WTC11 (cell line): ENCODE measurements at regions not wholly inside any gene's neighbourhood (a gene's known extent, or its start where the extent isn't known, plus 50 kb on each side); places are given as distances from the start of the nearest gene placed in this dataset.

Experiments used
- ATAC-seq: fragments of 200-7000 bp; cut with Tn5 transposase; 2 replicates; pipeline ENCODE4 v1.10.0; 2021; ENCODE audit warnings: mild to moderate bottlenecking, moderate library complexity
- CTCF ChIA-PET: fragments of 300-600 bp; sonication (Branson Sonifier 250); formaldehyde crosslinking; loops from one replicate; lab custom pipeline; 2021; ENCODE audit warnings: antibody characterized with exemption; lab: Charles Lee
- POLR2A ChIA-PET: fragments of 350-600 bp; sonication (Branson Sonifier 250); formaldehyde crosslinking; loops from one replicate; lab custom pipeline; 2021; ENCODE audit warnings: antibody characterized with exemption; lab: Charles Lee
- DNase-seq: peaks from one replicate; pipeline ENCODE4 v3.0.0; 2021; ENCODE audit warnings: low spot score
- H3K27ac Mint-ChIP-seq: 2 replicates; pipeline ENCODE4 v1.8.0; 2021; ENCODE audit warnings: mixed read lengths
- H3K27me3 Mint-ChIP-seq: 2 replicates; pipeline ENCODE4 v1.8.0; 2021; ENCODE audit warnings: low read depth, mild to moderate bottlenecking, moderate library complexity, mixed read lengths
- H3K36me3 Mint-ChIP-seq: 2 replicates; pipeline ENCODE4 v1.8.0; 2021; ENCODE audit warnings: mixed read lengths
- H3K4me1 Mint-ChIP-seq: 2 replicates; pipeline ENCODE4 v1.8.0; 2022; ENCODE audit warnings: mixed read lengths
- H3K4me3 Mint-ChIP-seq: 2 replicates; pipeline ENCODE4 v1.8.0; 2021; ENCODE audit warnings: mild to moderate bottlenecking, moderate library complexity, mixed read lengths
- H3K9me3 Mint-ChIP-seq: 2 replicates; pipeline ENCODE4 v1.8.0; 2021; ENCODE audit warnings: mixed read lengths
- AFF4 ChIP-seq: sonication (generic); formaldehyde crosslinking; IDR thresholded peaks from 2 replicates; pipeline ENCODE4 v1.8.1; 2023; ENCODE audit warnings: mild to moderate bottlenecking, missing genetic modification reagents, borderline replicate concordance
- CBFB ChIP-seq: sonication (generic); formaldehyde crosslinking; IDR thresholded peaks from 2 replicates; pipeline ENCODE4 v1.8.1; 2022; ENCODE audit warnings: mild to moderate bottlenecking, low read depth, missing genetic modification reagents
- CDX4 ChIP-seq: fragments of 250-450 bp; sonication (Bioruptor Pico); IDR thresholded peaks from 2 replicates; pipeline ENCODE4 v1.9.0; 2021; ENCODE audit warnings: moderate library complexity, mild to moderate bottlenecking, inconsistent platforms, borderline replicate concordance
- E2F1 ChIP-seq: sonication (generic); formaldehyde crosslinking; IDR thresholded peaks from 2 replicates; pipeline ENCODE4 v1.8.0; 2022; ENCODE audit warnings: mild to moderate bottlenecking, missing genetic modification reagents
- E2F5 ChIP-seq: sonication (generic); formaldehyde crosslinking; IDR thresholded peaks from 2 replicates; pipeline ENCODE4 v1.8.1; 2022; ENCODE audit warnings: mild to moderate bottlenecking, moderate library complexity, missing genetic modification reagents
- FOXK1 ChIP-seq: sonication (generic); formaldehyde crosslinking; IDR thresholded peaks from 2 replicates; pipeline ENCODE4 v1.8.0; 2022; ENCODE audit warnings: mild to moderate bottlenecking, moderate library complexity, missing genetic modification reagents
- IRF1 ChIP-seq: sonication (generic); formaldehyde crosslinking; IDR thresholded peaks from 2 replicates; pipeline ENCODE4 v1.8.0; 2023; ENCODE audit warnings: missing genetic modification reagents
- KAT7 ChIP-seq: sonication (generic); formaldehyde crosslinking; IDR thresholded peaks from 2 replicates; pipeline ENCODE4 v1.8.1; 2023; ENCODE audit warnings: missing genetic modification reagents, mild to moderate bottlenecking, borderline replicate concordance
- MAX ChIP-seq: sonication (generic); formaldehyde crosslinking; IDR thresholded peaks from 2 replicates; pipeline ENCODE4 v1.8.0; 2022; ENCODE audit warnings: mild to moderate bottlenecking, missing genetic modification reagents
- MXD4 ChIP-seq: fragments of 250-450 bp; sonication (Bioruptor Pico); IDR thresholded peaks from 2 replicates; pipeline ENCODE4 v1.8.0; 2021; ENCODE audit warnings: mild to moderate bottlenecking, moderate library complexity, borderline replicate concordance
- NFATC4 ChIP-seq: fragments of 250-450 bp; sonication (Bioruptor Pico); IDR thresholded peaks from 2 replicates; pipeline ENCODE4 v1.9.0; 2021; ENCODE audit warnings: mild to moderate bottlenecking
- NFYB ChIP-seq: sonication (generic); formaldehyde crosslinking; conservative IDR thresholded peaks from 2 replicates; pipeline ENCODE4 v1.8.0; 2022; ENCODE audit warnings: low read depth, missing genetic modification reagents
- PRRX2 ChIP-seq: fragments of 250-450 bp; sonication (Bioruptor Pico); IDR thresholded peaks from 2 replicates; pipeline ENCODE4 v1.8.0; 2021; ENCODE audit warnings: mild to moderate bottlenecking
- RORB ChIP-seq: fragments of 250-450 bp; sonication (Bioruptor Pico); IDR thresholded peaks from 2 replicates; pipeline ENCODE4 v1.9.0; 2021; ENCODE audit warnings: mild to moderate bottlenecking
- USF1 ChIP-seq: sonication (generic); formaldehyde crosslinking; IDR thresholded peaks from 2 replicates; pipeline ENCODE4 v1.8.0; 2022; ENCODE audit warnings: mild to moderate bottlenecking, missing genetic modification reagents
- ZNF138 ChIP-seq: sonication (generic); formaldehyde crosslinking; conservative IDR thresholded peaks from 2 replicates; pipeline ENCODE4 v1.8.1; 2022; ENCODE audit warnings: mild to moderate bottlenecking, moderate library complexity, missing genetic modification reagents
- ZNF219 ChIP-seq: sonication (generic); formaldehyde crosslinking; IDR thresholded peaks from 2 replicates; pipeline ENCODE4 v1.8.0; 2023; ENCODE audit warnings: missing genetic modification reagents, mild to moderate bottlenecking, borderline replicate concordance
- ZNF232 ChIP-seq: sonication (generic); formaldehyde crosslinking; IDR thresholded peaks from 2 replicates; pipeline ENCODE4 v1.8.0; 2022; ENCODE audit warnings: mild to moderate bottlenecking, missing genetic modification reagents

GRCh38 chr4:187118602-187119120, 395.0 kb upstream of the FAT1 start (continued):
- no peak for TF ChIP-seq E2F1 (CRISPR knock-in tag)
- TF ChIP-seq ZNF232 (CRISPR knock-in tag): no peak
- TF ChIP-seq MXD4 (CRISPR knock-in tag): no peak
- TF ChIP-seq AFF4 (CRISPR knock-in tag): no peak
- TF ChIP-seq CBFB (CRISPR knock-in tag): no peak
- TF ChIP-seq NFYB (CRISPR knock-in tag): no peak

- Mint-ChIP-seq H3K27ac (no peak overlapping the region), H3K27me3 (no peaks in the 10 kb centered on the region), H3K4me1 (no peaks in the 10 kb centered on the region), H3K36me3 (no peaks in the 10 kb centered on the region), H3K9me3 (no peaks in the 10 kb centered on the region), H3K4me3 (no peak overlapping the region)
- DNase-seq: no peak
- ATAC-seq: no peak
- TF ChIP-seq PRRX2 (CRISPR knock-in tag): no peak
- no peak for TF ChIP-seq ZNF219 (CRISPR knock-in tag)
- no peak for TF ChIP-seq MAX (CRISPR knock-in tag)
- no peak for TF ChIP-seq IRF1
- no peak for TF ChIP-seq RORB (CRISPR knock-in tag)
- no peak for TF ChIP-seq NFATC4
- TF ChIP-seq CDX4 (CRISPR knock-in tag): no peak
- no peak for TF ChIP-seq FOXK1 (CRISPR knock-in tag)
- no peak for TF ChIP-seq E2F5 (CRISPR knock-in tag)
- no peak for TF ChIP-seq CBFB (CRISPR knock-in tag)
- no peak for TF ChIP-seq USF1
- no peak for TF ChIP-seq E2F1 (CRISPR knock-in tag)
- TF ChIP-seq KAT7: no peak
- TF ChIP-seq ZNF138 (CRISPR knock-in tag): no peak
- ChIA-PET POLR2A (no interaction called here), CTCF (no interaction called here)
These were observed 400.7 kb upstream of the FAT1 start for GRCh38 chr4:187124331-187124730.
